ENCODE measurements at regions not wholly inside any gene's neighbourhood (a gene's known extent, or its start where the extent isn't known, plus 50 kb on each side); places are given as distances from the start of the nearest gene placed in this dataset.

GRCh38 chr13:20291037-20291436 lies 58.9 kb upstream of the GJB6 start:
- TF ChIP-seq, protein P1, sequence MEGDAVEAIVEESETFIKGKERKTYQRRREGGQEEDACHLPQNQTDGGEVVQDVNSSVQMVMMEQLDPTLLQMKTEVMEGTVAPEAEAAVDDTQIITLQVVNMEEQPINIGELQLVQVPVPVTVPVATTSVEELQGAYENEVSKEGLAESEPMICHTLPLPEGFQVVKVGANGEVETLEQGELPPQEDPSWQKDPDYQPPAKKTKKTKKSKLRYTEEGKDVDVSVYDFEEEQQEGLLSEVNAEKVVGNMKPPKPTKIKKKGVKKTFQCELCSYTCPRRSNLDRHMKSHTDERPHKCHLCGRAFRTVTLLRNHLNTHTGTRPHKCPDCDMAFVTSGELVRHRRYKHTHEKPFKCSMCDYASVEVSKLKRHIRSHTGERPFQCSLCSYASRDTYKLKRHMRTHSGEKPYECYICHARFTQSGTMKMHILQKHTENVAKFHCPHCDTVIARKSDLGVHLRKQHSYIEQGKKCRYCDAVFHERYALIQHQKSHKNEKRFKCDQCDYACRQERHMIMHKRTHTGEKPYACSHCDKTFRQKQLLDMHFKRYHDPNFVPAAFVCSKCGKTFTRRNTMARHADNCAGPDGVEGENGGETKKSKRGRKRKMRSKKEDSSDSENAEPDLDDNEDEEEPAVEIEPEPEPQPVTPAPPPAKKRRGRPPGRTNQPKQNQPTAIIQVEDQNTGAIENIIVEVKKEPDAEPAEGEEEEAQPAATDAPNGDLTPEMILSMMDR (IDR thresholded peaks at IDR 0.05): no peak
- TF ChIP-seq POLR2A (IDR thresholded peaks at IDR 0.05): no peak

Data from lower leg skin (tissue), 3 donors.